ENCODE measurements at regions not wholly inside any gene's neighbourhood (a gene's known extent, or its start where the extent isn't known, plus 50 kb on each side); places are given as distances from the start of the nearest gene placed in this dataset.
A peak's percentile ranks its signal among the peaks of the same experiment; 100 is the strongest.

DNA sequence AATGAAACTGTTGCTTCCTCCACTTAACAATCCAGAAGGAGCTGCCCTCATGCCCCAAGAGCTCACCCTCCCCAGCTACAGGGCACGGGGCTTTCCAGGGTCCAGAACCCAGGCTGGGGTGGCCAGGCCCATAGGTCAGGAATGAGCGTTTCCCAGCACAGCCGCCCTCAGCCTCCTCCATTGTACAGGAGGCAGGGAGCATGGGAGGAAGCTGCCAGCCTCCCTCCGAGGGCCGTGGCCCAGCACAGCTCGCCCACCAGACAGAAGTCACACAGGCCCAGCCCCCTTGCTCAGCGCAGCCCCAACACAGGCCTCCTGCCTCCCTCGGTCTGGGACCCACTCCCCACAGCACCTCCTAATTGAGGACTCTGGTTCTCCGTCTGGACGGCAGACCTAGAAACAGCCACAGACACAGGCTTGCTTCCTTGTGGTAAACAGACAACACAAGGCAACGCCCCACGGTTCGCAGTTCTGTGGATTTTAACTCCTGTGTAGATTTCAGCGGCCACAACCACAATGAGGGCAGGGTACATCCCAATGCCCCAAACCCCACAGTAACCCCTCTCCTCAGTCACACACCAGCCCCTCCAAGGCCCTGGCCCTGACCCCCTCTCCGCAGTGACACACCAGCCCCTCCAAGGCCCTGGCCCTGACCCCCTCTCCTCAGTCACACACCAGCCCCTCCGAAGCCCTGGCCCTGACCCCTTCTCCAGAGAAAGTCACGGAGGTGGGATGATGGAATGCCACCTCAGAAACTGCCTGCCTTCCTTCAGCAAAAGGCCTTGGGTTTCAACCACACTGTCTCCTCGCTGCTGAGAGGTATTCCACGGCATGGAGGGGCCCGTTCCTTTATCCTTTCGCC lies 173.5 kb downstream of the DLL1 start:
- no peak for DNase-seq (ENCODE audit: low read depth in 1 of 2, low spot score in 1 of 2)

DNA sequence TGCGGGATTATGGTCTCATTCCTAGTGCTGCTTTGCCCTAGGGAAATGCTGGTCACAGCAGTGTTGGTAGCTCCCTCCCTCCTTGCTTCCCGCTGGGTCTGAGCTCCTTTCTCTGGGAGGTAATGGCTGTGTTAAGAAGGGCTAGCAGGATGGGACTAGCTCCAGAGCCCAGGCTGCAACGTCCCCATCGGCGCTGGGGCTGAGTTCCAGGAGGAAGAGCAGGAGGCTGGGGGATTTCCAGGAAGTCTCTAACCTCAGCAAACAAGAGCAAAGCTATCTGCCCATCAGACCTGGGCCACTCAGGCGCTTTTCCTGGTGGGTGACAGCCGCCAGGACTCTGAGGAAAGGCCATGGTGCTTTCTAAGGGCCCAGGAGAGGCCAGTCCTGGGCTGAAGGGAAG lies 174.2 kb downstream of the DLL1 start:
- DNase-seq (ENCODE audit: low read depth in 1 of 2, low spot score in 1 of 2), result no peak

- no peak for DNase-seq (ENCODE audit: low read depth in 1 of 2, low spot score in 1 of 2)
Measured at GRCh38 chr6:170114956-170115855, 175.7 kb downstream of the DLL1 start.

GRCh38 chr6:170114187-170114945 lies 176.5 kb downstream of the DLL1 start:
- DNase-seq (ENCODE audit: low read depth in 1 of 2, low spot score in 1 of 2), result peak in 1 of 2 donors; percentile 1

- DNase-seq (ENCODE audit: low read depth in 1 of 2, low spot score in 1 of 2), result no peak
Measured at GRCh38 chr6:170113141-170113540, 177.7 kb downstream of the DLL1 start.

DNA sequence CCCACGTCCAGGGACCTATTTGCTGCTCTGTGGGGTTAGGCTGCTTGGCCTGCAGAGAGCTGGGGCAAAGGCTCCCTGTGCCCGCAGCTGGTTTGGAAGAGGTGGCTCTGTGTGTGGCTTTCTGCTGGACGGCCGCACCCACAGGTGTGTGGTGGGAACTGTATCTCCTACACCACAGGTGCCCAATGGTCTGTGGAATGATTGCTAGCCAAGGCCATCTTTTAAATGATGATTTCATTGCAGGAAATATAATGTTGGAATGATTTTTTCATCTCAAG lies 178.4 kb downstream of the DLL1 start:
- DNase-seq (ENCODE audit: low read depth in 1 of 2, low spot score in 1 of 2), result no peak

DNA sequence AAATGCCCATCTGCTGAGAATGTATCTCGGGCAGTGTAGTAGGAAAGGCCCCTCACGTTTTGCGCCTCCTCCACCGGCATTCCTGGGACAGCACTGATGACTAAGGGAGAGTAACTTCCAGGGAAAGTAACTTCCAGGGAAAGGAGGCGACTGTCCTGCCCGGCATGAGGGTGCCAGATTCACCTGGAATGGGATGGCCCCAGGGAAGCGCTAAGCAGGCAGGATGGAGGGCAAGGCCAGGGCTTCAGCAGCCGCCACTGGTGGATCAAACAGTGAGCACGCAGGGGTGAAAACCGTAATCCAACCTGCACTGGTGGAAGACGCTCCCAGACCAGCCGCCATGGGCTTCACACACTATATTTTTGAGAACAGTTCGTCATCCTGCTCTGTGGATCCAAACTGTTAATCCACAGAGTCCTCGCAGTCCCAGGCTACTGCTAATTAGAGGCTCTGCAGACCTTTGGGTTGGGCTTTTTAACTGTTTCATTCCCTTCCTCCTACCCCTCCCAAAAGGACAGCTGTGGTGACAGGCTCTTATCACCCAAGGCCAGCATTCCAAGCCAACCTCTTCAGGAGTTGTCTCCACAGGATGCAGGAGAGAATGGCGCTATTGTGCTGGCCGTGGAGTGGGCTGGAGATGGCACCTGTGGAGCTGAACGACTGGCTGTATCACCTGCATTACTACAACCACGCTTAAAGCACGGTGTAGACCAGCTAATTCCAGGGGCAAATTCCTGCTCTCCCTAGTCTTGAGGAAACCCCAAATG lies 178.9 kb downstream of the DLL1 start:
- no peak for DNase-seq (ENCODE audit: low read depth in 1 of 2, low spot score in 1 of 2)

DNA sequence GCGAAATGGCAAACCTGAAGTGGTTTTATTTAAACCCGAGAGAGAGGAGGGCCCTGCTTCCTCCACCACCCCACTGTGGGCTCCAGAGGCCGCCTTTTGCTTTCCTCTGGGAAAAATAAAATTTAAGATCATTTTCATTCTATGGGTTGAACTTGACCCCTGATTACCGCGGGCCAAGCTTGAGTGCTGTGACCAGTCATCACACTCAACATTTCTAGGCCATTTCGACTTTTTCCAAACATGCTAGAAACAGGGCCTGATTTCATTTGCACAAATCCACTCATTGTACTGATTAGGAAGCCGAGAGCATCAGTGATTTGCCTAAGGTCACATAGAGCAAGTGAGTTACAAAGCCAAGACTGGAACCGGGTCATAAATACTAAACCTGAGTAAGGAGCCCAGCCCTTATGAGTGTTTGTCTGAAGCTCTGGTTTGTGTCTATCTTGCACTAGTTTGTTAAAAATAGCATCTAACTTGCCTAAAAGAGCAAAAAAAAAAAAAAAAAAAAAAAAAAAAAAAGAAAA lies 179.7 kb downstream of the DLL1 start:
- no peak for DNase-seq (ENCODE audit: low read depth in 1 of 2, low spot score in 1 of 2)

GRCh38 chr6:170110201-170111140 lies 180.4 kb downstream of the DLL1 start:
- DNase-seq (ENCODE audit: low read depth in 1 of 2, low spot score in 1 of 2), result peak in 1 of 2 donors; percentile 2

- no peak for DNase-seq (ENCODE audit: low read depth in 1 of 2, low spot score in 1 of 2)
Measured at GRCh38 chr6:170108890-170109587, 181.8 kb downstream of the DLL1 start.

- DNase-seq (ENCODE audit: low read depth in 1 of 2, low spot score in 1 of 2), result no peak
Measured at GRCh38 chr6:170108456-170108855, 182.4 kb downstream of the DLL1 start.

- DNase-seq (ENCODE audit: low read depth in 1 of 2, low spot score in 1 of 2), result no peak
Measured at GRCh38 chr6:170107606-170108222, 183.2 kb downstream of the DLL1 start.

- DNase-seq (ENCODE audit: low read depth in 1 of 2, low spot score in 1 of 2), result no peak
Measured at GRCh38 chr6:170106906-170107525, 183.9 kb downstream of the DLL1 start.

- DNase-seq (ENCODE audit: low read depth in 1 of 2, low spot score in 1 of 2), result no peak
Measured at GRCh38 chr6:170102582-170103481, 188.0 kb downstream of the DLL1 start.

DNA sequence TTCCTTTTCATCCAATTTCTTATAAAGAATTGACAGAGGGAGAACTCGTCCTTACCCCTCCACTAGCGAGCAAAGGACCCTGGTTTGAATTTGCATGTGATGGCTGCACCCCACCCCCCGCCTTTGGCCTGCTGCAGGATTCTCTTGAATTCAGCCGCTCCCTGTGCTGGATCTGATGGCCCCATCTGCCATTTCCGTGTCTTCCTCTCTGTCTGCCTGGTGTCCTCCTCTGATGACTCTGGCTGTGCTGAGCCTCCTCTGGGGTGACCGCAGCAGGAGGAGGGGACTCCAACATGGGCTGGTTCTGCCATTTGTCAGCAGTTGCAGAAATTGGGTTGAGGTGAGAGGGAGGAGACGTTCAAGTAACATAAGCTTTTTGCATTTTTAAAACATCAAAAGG lies 188.8 kb downstream of the DLL1 start:
- no peak for DNase-seq (ENCODE audit: low read depth in 1 of 2, low spot score in 1 of 2)

DNA sequence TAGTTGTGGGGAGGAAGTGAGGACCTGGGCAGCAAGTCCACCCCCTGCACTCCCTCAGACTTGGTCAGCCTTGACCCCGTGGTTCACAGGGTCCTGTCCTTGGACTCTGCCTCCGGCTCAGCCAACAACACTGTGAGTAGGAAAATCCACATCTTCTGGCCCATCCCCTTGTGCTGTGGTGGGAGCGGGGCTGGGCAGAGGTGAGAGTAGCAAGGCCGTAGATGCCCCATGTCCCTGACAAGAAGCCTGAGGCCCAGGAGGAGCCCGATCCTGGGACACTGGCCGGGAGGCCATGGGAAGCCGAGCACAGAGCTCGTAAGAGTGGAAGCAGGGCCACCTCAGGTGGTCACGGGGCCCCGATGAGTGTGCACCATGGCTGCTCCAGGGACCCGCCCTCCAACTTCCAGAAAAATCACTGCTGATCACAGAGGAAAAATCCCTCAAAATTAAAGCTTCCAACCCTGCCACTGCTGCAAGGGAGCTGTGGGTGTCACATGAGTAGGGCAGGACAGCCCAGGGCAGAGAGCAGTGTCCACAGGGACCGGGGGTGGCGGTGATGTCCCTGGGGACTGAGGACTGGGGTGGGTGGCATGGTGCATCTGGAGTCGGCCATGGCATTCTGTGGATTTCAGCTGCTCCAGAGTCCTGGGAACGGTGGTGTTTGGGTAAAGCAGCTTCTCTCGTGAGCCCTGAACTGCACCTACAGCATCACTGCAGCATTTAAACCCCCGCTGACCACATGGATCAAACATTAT lies 189.4 kb downstream of the DLL1 start:
- DNase-seq (ENCODE audit: low read depth in 1 of 2, low spot score in 1 of 2), result peak in 1 of 2 donors; percentile 2

Measured in activated T-helper 1 cell treated with anti-CD3 and anti-CD28 coated beads, Interleukin-2, amount 50 U/mL, for 16 hours (primary cell).